ENCODE measurements at regions not wholly inside any gene's neighbourhood (a gene's known extent, or its start where the extent isn't known, plus 50 kb on each side); places are given as distances from the start of the nearest gene placed in this dataset.

DNA sequence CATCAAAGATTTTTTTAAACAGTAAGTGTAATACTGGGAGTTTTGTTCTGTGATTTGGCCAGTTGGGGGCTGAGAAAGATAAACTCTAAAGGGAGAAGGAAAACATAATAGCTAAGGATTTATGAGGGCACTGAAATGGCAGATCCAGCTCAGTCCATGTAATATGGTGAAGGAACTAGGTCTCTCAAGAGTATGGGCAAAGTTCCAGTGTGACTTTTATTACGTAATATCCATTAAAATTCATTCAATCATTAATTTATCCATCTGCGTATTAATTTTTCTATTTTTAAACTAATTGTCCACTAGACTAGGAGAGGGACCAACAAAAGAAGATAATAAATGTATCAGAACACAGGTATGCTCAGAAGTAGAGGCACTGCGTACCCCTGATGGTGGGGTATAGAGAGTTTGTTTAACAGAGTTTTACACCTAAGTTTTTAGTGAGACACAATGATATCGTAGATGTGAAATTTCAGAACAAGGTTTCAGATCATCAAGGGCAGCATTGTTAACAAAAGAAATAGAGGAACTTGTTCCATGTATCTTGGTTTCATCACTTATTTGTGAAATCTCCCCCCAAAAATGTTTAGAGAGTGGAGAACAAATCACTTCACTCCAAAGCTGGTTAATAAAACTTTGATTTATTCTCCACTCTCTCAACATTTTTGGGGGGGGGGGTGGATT is 351.1 kb downstream of the GRXCR1 start:
- peak; percentile 41 for FAIRE-seq
- TF ChIP-seq, protein P1, sequence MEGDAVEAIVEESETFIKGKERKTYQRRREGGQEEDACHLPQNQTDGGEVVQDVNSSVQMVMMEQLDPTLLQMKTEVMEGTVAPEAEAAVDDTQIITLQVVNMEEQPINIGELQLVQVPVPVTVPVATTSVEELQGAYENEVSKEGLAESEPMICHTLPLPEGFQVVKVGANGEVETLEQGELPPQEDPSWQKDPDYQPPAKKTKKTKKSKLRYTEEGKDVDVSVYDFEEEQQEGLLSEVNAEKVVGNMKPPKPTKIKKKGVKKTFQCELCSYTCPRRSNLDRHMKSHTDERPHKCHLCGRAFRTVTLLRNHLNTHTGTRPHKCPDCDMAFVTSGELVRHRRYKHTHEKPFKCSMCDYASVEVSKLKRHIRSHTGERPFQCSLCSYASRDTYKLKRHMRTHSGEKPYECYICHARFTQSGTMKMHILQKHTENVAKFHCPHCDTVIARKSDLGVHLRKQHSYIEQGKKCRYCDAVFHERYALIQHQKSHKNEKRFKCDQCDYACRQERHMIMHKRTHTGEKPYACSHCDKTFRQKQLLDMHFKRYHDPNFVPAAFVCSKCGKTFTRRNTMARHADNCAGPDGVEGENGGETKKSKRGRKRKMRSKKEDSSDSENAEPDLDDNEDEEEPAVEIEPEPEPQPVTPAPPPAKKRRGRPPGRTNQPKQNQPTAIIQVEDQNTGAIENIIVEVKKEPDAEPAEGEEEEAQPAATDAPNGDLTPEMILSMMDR (IDR thresholded peaks at IDR 0.05; ENCODE audit: insufficient read depth, missing control alignments), result no peak
- no peak for DNase-seq (ENCODE audit: insufficient read length, low spot score)

DNA sequence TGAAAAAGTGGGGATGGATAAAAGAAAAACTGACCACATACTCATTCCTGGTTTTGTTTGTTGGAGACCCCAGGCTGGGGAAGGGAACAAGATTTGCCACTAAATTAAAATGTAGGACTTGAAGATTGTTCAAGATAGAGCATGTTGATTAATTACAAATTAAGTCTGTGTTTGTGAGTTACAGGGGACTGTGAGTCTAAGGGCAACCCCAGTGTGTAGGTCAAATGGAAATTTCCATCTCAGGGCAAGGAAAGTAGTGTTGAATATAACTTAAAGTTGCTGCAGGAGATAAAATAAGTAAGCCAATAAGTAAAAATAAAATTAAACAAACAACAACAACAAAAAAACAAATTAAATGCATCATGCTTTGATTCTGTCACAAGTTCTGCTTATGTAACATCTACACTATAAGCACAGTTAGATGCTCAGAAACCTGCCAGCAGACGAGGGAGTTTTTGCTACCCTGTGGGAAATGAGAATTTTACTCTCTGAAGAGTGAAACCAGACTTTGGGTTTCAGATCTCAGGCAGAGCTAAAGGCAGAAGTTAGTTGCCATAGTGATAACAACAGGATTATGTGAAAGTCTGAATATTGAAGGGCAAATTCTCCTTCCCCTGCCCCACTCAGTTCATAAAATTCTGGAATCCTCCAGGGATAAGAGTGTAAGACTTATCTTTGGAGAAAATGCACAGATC is 352.3 kb downstream of the GRXCR1 start:
- DNase-seq (ENCODE audit: insufficient read length, low spot score) (no peak), FAIRE-seq (no peak)
- TF ChIP-seq, protein P1 (IDR thresholded peaks at IDR 0.05; ENCODE audit: insufficient read depth, missing control alignments), result no peak

DNA sequence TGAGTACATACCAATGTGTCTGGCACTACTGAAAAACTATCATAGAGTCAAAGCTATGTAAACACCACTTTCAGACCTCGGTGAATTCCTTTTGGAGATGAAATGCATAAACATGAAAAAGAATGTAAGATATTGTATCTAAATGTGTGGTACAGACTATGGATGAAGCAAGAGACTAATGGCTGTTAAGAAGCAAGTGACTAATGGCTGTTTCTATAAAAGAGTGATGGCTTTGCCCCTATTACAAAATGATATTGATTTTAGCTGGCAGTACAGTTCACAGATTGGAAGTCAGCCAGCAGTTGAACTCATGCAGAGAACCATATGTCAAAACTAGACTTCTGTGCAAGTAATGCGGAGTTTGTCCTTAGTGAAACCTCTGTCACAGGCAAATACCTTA is 359.3 kb downstream of the GRXCR1 start:
- TF ChIP-seq, protein P1 (IDR thresholded peaks at IDR 0.05; ENCODE audit: insufficient read depth, missing control alignments), result no peak
- FAIRE-seq (no peak), DNase-seq (ENCODE audit: insufficient read length, low spot score) (no peak)

DNA sequence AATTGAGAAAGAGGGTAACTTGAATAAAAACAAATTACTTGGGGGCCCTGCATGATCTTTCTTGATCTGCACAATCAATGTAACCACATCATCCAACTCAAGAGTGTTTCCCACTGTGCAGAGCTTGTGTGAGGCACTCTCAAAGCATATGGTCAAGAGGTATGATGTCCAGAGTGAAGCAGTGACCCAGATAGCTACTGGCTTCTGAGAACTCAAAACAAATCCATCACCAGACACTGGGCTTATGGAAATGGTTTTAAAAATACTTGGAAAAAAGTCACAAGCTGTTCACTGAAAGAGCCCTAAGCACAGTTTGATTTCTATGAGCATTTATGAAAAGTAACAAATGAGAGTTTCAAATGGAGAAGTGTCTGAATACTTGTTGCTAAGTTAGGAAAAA is 361.0 kb downstream of the GRXCR1 start:
- DNase-seq (ENCODE audit: insufficient read length, low spot score) (no peak), FAIRE-seq (no peak)
- TF ChIP-seq, protein P1 (IDR thresholded peaks at IDR 0.05; ENCODE audit: insufficient read depth, missing control alignments), result no peak

DNA sequence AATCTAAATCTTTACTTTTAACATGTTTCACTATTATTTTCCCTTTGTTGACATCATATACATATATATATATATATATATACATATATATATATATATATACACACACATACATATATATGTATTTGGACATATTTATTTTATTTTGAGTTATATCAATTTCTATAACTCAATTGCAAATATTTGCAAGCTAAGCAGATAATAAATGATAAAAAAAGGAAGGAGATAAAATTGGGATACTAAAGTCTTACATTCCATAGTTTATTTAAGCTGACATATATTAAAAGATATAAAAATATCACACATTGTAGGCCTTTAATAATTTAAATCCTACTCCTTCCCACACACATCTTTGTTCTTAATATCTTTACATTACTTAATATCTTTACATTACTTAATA is 372.2 kb downstream of the GRXCR1 start:
- DNase-seq (ENCODE audit: insufficient read length, low spot score) (no peak), FAIRE-seq (no peak)
- TF ChIP-seq, protein P1 (IDR thresholded peaks at IDR 0.05; ENCODE audit: insufficient read depth, missing control alignments), result no peak

DNA sequence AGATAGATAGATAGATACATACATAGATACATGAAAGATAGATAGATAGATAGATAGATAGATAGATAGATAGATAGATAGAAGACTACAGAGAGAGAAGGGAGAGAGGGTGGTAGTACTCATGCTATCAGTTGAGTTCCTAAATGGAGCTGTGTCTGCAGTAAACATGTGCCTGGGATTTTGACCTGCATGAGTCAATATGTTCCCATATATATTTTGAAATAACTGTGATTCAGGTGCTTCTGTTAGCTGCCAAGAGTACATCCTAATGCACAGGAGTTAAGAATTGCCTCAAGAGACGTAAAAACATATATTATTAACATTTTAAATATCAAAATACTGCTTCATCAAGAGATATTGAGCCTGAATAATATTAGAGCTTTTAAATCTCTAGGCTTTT is 379.4 kb downstream of the GRXCR1 start:
- TF ChIP-seq, protein P1 (IDR thresholded peaks at IDR 0.05; ENCODE audit: insufficient read depth, missing control alignments), result no peak
- DNase-seq (ENCODE audit: insufficient read length, low spot score) (no peak), FAIRE-seq (no peak)

DNA sequence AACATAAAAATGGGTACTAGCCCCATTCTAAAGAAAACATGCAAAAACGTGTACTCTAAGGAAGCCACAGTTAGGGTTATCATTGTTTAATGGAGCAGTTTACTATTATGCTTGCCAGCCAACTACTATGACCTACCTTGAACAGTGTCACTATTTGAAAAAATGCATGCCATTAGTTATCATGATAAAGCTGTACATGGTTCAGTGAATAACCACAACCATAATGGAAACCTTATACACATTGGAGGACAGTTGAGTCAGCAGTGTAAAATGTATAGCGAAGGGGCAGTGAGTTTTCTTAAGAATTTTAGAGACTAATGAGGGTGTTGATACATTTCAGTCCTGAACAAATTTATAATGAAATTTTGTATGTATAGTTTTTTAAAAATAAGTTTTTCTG is 381.9 kb downstream of the GRXCR1 start:
- DNase-seq (ENCODE audit: insufficient read length, low spot score) (no peak), FAIRE-seq (no peak)
- TF ChIP-seq, protein P1 (IDR thresholded peaks at IDR 0.05; ENCODE audit: insufficient read depth, missing control alignments), result no peak
